Activated CD8-positive, alpha-beta memory T cell treated with anti-CD3 and anti-CD28 coated beads, Interleukin-2, amount 10 ng/mL, durations not matched to agents 7 days and 5 days (primary cell): ENCODE measurements at regions not wholly inside any gene's neighbourhood (a gene's known extent, or its start where the extent isn't known, plus 50 kb on each side); places are given as distances from the start of the nearest gene placed in this dataset.

Source experiments
- ATAC-seq: fragments of 150-1000 bp; cut with Tn5 transposase; one replicate; pipeline ENCODE4 v1.10.0; 2021; ENCODE audit warnings: moderate library complexity
- CTCF ChIA-PET: fragments of 350-600 bp; sonication (Branson Sonifier 250); formaldehyde crosslinking; loops from one replicate; lab custom pipeline; 2021; ENCODE audit warnings: antibody characterized with exemption; lab: Charles Lee
- DNase-seq: peaks from one replicate; pipeline ENCODE4 v3.0.0-alpha.2; 2020
- H3K27ac Mint-ChIP-seq: one replicate; pipeline ENCODE4 v1.8.0; 2021; ENCODE audit warnings: mild to moderate bottlenecking, mixed read lengths
- H3K27me3 Mint-ChIP-seq: one replicate; pipeline ENCODE4 v1.8.0; 2021; ENCODE audit warnings: mixed read lengths
- H3K36me3 Mint-ChIP-seq: one replicate; pipeline ENCODE4 v1.8.0; 2021; ENCODE audit warnings: mild to moderate bottlenecking, mixed read lengths
- H3K4me1 Mint-ChIP-seq: one replicate; pipeline ENCODE4 v1.8.0; 2021; ENCODE audit warnings: mixed read lengths
- H3K4me3 Mint-ChIP-seq: one replicate; pipeline ENCODE4 v1.8.0; 2021; ENCODE audit warnings: mild to moderate bottlenecking, moderate library complexity, mixed read lengths
- H3K9me3 Mint-ChIP-seq: one replicate; pipeline ENCODE4 v1.8.0; 2022; ENCODE audit warnings: low read depth, mixed read lengths

- Mint-ChIP-seq H3K9me3 (no peaks in the 10 kb centered on the region), H3K4me1 (no peaks in the 10 kb centered on the region), H3K27ac (no peak overlapping the region), H3K4me3 (no peak overlapping the region), H3K27me3 (peaks cover 2% of the 10 kb centered on the region), H3K36me3 (no peaks in the 10 kb centered on the region)
- ATAC-seq (no peak), DNase-seq (no peak)
- CTCF ChIA-PET, result no interaction called here
Observed at GRCh38 chr6:163773646-163774045, 359.1 kb downstream of the QKI start.

- no peaks in the 10 kb centered on the region for H3K9me3 Mint-ChIP-seq
- H3K36me3 Mint-ChIP-seq, result no peaks in the 10 kb centered on the region
- no peak overlapping the region for H3K27ac Mint-ChIP-seq
- H3K4me1 Mint-ChIP-seq, result no peaks in the 10 kb centered on the region
- H3K4me3 Mint-ChIP-seq, result no peak overlapping the region
- ATAC-seq, result no peak
- DNase-seq, result no peak
- H3K27me3 Mint-ChIP-seq, result peaks cover 4% of the 10 kb centered on the region
- CTCF ChIA-PET, result no interaction called here
Observed at GRCh38 chr6:163772701-163773100, 358.2 kb downstream of the QKI start.

- DNase-seq (no peak), ATAC-seq (no peak)
- Mint-ChIP-seq H3K36me3 (no peaks in the 10 kb centered on the region), H3K4me1 (no peaks in the 10 kb centered on the region), H3K27me3 (peaks cover 6% of the 10 kb centered on the region), H3K9me3 (no peaks in the 10 kb centered on the region), H3K4me3 (no peak overlapping the region), H3K27ac (no peak overlapping the region)
- CTCF ChIA-PET, result no interaction called here
Observed at GRCh38 chr6:163771180-163771579, 356.7 kb downstream of the QKI start.

GRCh38 chr6:163768905-163769304 is 354.4 kb downstream of the QKI start:
- CTCF ChIA-PET, result no interaction called here
- no peak for DNase-seq
- Mint-ChIP-seq H3K4me3 (no peak overlapping the region), H3K9me3 (no peaks in the 10 kb centered on the region), H3K4me1 (no peaks in the 10 kb centered on the region), H3K27me3 (peaks cover 9% of the 10 kb centered on the region), H3K27ac (no peak overlapping the region), H3K36me3 (no peaks in the 10 kb centered on the region)
- ATAC-seq, result no peak

GRCh38 chr6:163766936-163767335 is 352.4 kb downstream of the QKI start:
- peaks cover 13% of the 10 kb centered on the region for H3K27me3 Mint-ChIP-seq
- H3K9me3 Mint-ChIP-seq, result no peaks in the 10 kb centered on the region
- CTCF ChIA-PET, result no interaction called here
- no peak for ATAC-seq
- no peak for DNase-seq
- no peaks in the 10 kb centered on the region for H3K36me3 Mint-ChIP-seq
- H3K4me1 Mint-ChIP-seq, result no peaks in the 10 kb centered on the region
- H3K27ac Mint-ChIP-seq, result no peak overlapping the region
- no peak overlapping the region for H3K4me3 Mint-ChIP-seq

- no peak overlapping the region for H3K27ac Mint-ChIP-seq
- H3K27me3 Mint-ChIP-seq, result peaks cover 13% of the 10 kb centered on the region
- CTCF ChIA-PET, result no interaction called here
- no peaks in the 10 kb centered on the region for H3K9me3 Mint-ChIP-seq
- no peaks in the 10 kb centered on the region for H3K36me3 Mint-ChIP-seq
- ATAC-seq, result no peak
- no peak for DNase-seq
- no peaks in the 10 kb centered on the region for H3K4me1 Mint-ChIP-seq
- no peak overlapping the region for H3K4me3 Mint-ChIP-seq
Observed at GRCh38 chr6:163765335-163765734, 350.8 kb downstream of the QKI start.

GRCh38 chr6:163764565-163764964 is 350.0 kb downstream of the QKI start:
- no peak overlapping the region for H3K4me3 Mint-ChIP-seq

GRCh38 chr6:163761481-163761880 is 347.0 kb downstream of the QKI start:
- Mint-ChIP-seq H3K27ac (no peak overlapping the region), H3K36me3 (no peaks in the 10 kb centered on the region), H3K4me1 (no peaks in the 10 kb centered on the region), H3K4me3 (no peak overlapping the region), H3K27me3 (peaks cover 15% of the 10 kb centered on the region), H3K9me3 (no peaks in the 10 kb centered on the region)
- ATAC-seq (no peak), DNase-seq (no peak)
- CTCF ChIA-PET, result no interaction called here

More at GRCh38 chr6:163764565-163764964, 350.0 kb downstream of the QKI start:
- ATAC-seq (no peak), DNase-seq (no peak)
- no peak overlapping the region for H3K27ac Mint-ChIP-seq
- no peaks in the 10 kb centered on the region for H3K4me1 Mint-ChIP-seq
- CTCF ChIA-PET, result no interaction called here
- no peaks in the 10 kb centered on the region for H3K36me3 Mint-ChIP-seq
- no peaks in the 10 kb centered on the region for H3K9me3 Mint-ChIP-seq
- peaks cover 13% of the 10 kb centered on the region for H3K27me3 Mint-ChIP-seq

GRCh38 chr6:163760860-163761259 is 346.3 kb downstream of the QKI start:
- Mint-ChIP-seq H3K27ac (no peak overlapping the region), H3K36me3 (no peaks in the 10 kb centered on the region), H3K27me3 (peaks cover 15% of the 10 kb centered on the region), H3K9me3 (no peaks in the 10 kb centered on the region), H3K4me1 (no peaks in the 10 kb centered on the region), H3K4me3 (no peak overlapping the region)
- DNase-seq (no peak), ATAC-seq (no peak)
- CTCF ChIA-PET, result no interaction called here

GRCh38 chr6:163759542-163759941 is 345.0 kb downstream of the QKI start:
- H3K9me3 Mint-ChIP-seq, result no peaks in the 10 kb centered on the region
- H3K4me1 Mint-ChIP-seq, result no peaks in the 10 kb centered on the region
- H3K27me3 Mint-ChIP-seq, result peaks cover 17% of the 10 kb centered on the region
- H3K4me3 Mint-ChIP-seq, result no peak overlapping the region
- DNase-seq (no peak), ATAC-seq (no peak)
- CTCF ChIA-PET, result no interaction called here
- H3K36me3 Mint-ChIP-seq, result peaks cover 2% of the 10 kb centered on the region
- H3K27ac Mint-ChIP-seq, result no peak overlapping the region

GRCh38 chr6:163757520-163757919 is 343.0 kb downstream of the QKI start:
- Mint-ChIP-seq H3K27me3 (peaks cover 8% of the 10 kb centered on the region), H3K27ac (no peak overlapping the region), H3K9me3 (no peaks in the 10 kb centered on the region), H3K4me1 (peaks cover 4% of the 10 kb centered on the region), H3K4me3 (no peak overlapping the region), H3K36me3 (peaks cover 4% of the 10 kb centered on the region)
- ATAC-seq (no peak), DNase-seq (no peak)
- CTCF ChIA-PET, result no interaction called here

GRCh38 chr6:163756079-163756478 is 341.6 kb downstream of the QKI start:
- Mint-ChIP-seq H3K27me3 (peaks cover 8% of the 10 kb centered on the region), H3K9me3 (no peaks in the 10 kb centered on the region), H3K4me1 (peaks cover 10% of the 10 kb centered on the region), H3K27ac (no peak overlapping the region), H3K36me3 (peaks cover 4% of the 10 kb centered on the region), H3K4me3 (no peak overlapping the region)
- no peak for ATAC-seq
- CTCF ChIA-PET, result no interaction called here
- no peak for DNase-seq

GRCh38 chr6:163754866-163755265 is 340.3 kb downstream of the QKI start:
- H3K36me3 Mint-ChIP-seq, result peaks cover 4% of the 10 kb centered on the region
- CTCF ChIA-PET, result no interaction called here
- H3K4me3 Mint-ChIP-seq, result no peak overlapping the region
- DNase-seq, result no peak
- H3K4me1 Mint-ChIP-seq, result peaks cover 21% of the 10 kb centered on the region
- ATAC-seq, result no peak
- H3K9me3 Mint-ChIP-seq, result no peaks in the 10 kb centered on the region
- H3K27me3 Mint-ChIP-seq, result peaks cover 14% of the 10 kb centered on the region
- H3K27ac Mint-ChIP-seq, result no peak overlapping the region

GRCh38 chr6:163753430-163753829 is 338.9 kb downstream of the QKI start:
- ATAC-seq (no peak), DNase-seq (no peak)
- Mint-ChIP-seq H3K36me3 (peaks cover 4% of the 10 kb centered on the region), H3K4me1 (peaks cover 21% of the 10 kb centered on the region), H3K27me3 (peaks cover 14% of the 10 kb centered on the region), H3K9me3 (no peaks in the 10 kb centered on the region), H3K27ac (no peak overlapping the region), H3K4me3 (no peak overlapping the region)
- CTCF ChIA-PET, result no interaction called here

GRCh38 chr6:163752446-163752845 is 337.9 kb downstream of the QKI start:
- ATAC-seq, result no peak
- H3K27ac Mint-ChIP-seq, result no peak overlapping the region

More at GRCh38 chr6:163752446-163752845, 337.9 kb downstream of the QKI start:
- no peak for DNase-seq
- Mint-ChIP-seq H3K36me3 (peaks cover 4% of the 10 kb centered on the region), H3K9me3 (no peaks in the 10 kb centered on the region), H3K27me3 (peaks cover 8% of the 10 kb centered on the region), H3K4me3 (no peak overlapping the region), H3K4me1 (peaks cover 21% of the 10 kb centered on the region)
- CTCF ChIA-PET, result no interaction called here
